GM18909 (cell line): ENCODE measurements at regions not wholly inside any gene's neighbourhood (a gene's known extent, or its start where the extent isn't known, plus 50 kb on each side); places are given as distances from the start of the nearest gene placed in this dataset.

Experiments
- ATAC-seq: cut with Tn5 transposase; IDR thresholded peaks from one replicate; pipeline ENCODE4 v1.9.1; 2021; ENCODE audit warnings: mild to moderate bottlenecking; ENCODE audit not compliant: unreplicated experiment, poor library complexity

- no peak for ATAC-seq
Observed at GRCh38 chr15:98375513-98376340, 272.6 kb upstream of the IGF1R start.

- no peak for ATAC-seq
Observed at GRCh38 chr15:98380721-98381120, 267.6 kb upstream of the IGF1R start.

GRCh38 chr15:98381446-98381845, 266.9 kb upstream of the IGF1R start:
- no peak for ATAC-seq

GRCh38 chr15:98382139-98382538, 266.2 kb upstream of the IGF1R start:
- no peak for ATAC-seq

- ATAC-seq: no peak
Observed at GRCh38 chr15:98383571-98383970, 264.8 kb upstream of the IGF1R start.

GRCh38 chr15:98384328-98385029, 263.9 kb upstream of the IGF1R start:
- ATAC-seq: no peak

- ATAC-seq: no peak
Observed at GRCh38 chr15:98385752-98386381, 262.5 kb upstream of the IGF1R start.

GRCh38 chr15:98386561-98386960, 261.8 kb upstream of the IGF1R start:
- no peak for ATAC-seq

GRCh38 chr15:98387866-98388265, 260.5 kb upstream of the IGF1R start:
- ATAC-seq: no peak

GRCh38 chr15:98390946-98391530, 257.3 kb upstream of the IGF1R start:
- ATAC-seq: no peak

GRCh38 chr15:98391568-98391967, 256.8 kb upstream of the IGF1R start:
- ATAC-seq: no peak

- no peak for ATAC-seq
Observed at GRCh38 chr15:98393471-98393870, 254.9 kb upstream of the IGF1R start.

- no peak for ATAC-seq
Observed at GRCh38 chr15:98394546-98394945, 253.8 kb upstream of the IGF1R start.

- no peak for ATAC-seq
Observed at GRCh38 chr15:98395974-98396610, 252.2 kb upstream of the IGF1R start.

- no peak for ATAC-seq
Observed at GRCh38 chr15:98397419-98397818, 250.9 kb upstream of the IGF1R start.

- ATAC-seq: no peak
Observed at GRCh38 chr15:98398056-98398455, 250.3 kb upstream of the IGF1R start.

- no peak for ATAC-seq
Observed at GRCh38 chr15:98398886-98399285, 249.5 kb upstream of the IGF1R start.

GRCh38 chr15:98400120-98400519, 248.2 kb upstream of the IGF1R start:
- ATAC-seq: no peak

GRCh38 chr15:98401029-98401428, 247.3 kb upstream of the IGF1R start:
- ATAC-seq: no peak

- no peak for ATAC-seq
Observed at GRCh38 chr15:98402486-98402885, 245.9 kb upstream of the IGF1R start.
